H4 (cell line): ENCODE measurements at regions not wholly inside any gene's neighbourhood (a gene's known extent, or its start where the extent isn't known, plus 50 kb on each side); places are given as distances from the start of the nearest gene placed in this dataset.
"Not testable (repeated sequence)": the region's sequence is repeated elsewhere in the genome, so short reads cannot be mapped to it uniquely, and the experiment has no call there.

Experiments
- DNase-seq: peaks from one replicate; pipeline ENCODE4 v3.0.0-alpha.2; 2015; ENCODE audit warnings: low spot score

- DNase-seq, result no peak
These were observed 675.5 kb downstream of the NUP35 start for GRCh38 chr2:183799761-183800160.

- DNase-seq, result no peak
These were observed 679.4 kb downstream of the NUP35 start for GRCh38 chr2:183803596-183803995.

GRCh38 chr2:183807870-183808269 is 683.6 kb downstream of the NUP35 start:
- DNase-seq, result no peak

- no peak for DNase-seq
These were observed 685.2 kb downstream of the NUP35 start for GRCh38 chr2:183809404-183809803.

- no peak for DNase-seq
These were observed 687.0 kb downstream of the NUP35 start for GRCh38 chr2:183811281-183811680.

GRCh38 chr2:183812091-183812490 is 687.8 kb downstream of the NUP35 start:
- no peak for DNase-seq

GRCh38 chr2:183825710-183826109 is 701.5 kb downstream of the NUP35 start:
- DNase-seq, result no peak

GRCh38 chr2:183829931-183830330 is 705.7 kb downstream of the NUP35 start:
- no peak for DNase-seq

- DNase-seq, result no peak
These were observed 712.9 kb downstream of the NUP35 start for GRCh38 chr2:183837157-183837556.

GRCh38 chr2:183838295-183838694 is 714.1 kb downstream of the NUP35 start:
- DNase-seq, result no peak

GRCh38 chr2:183840061-183840584 is 715.9 kb downstream of the NUP35 start:
- no peak for DNase-seq

- not testable (repeated sequence) for DNase-seq
These were observed 725.6 kb downstream of the NUP35 start for GRCh38 chr2:183849826-183850225.

- no peak for DNase-seq
These were observed 734.9 kb downstream of the NUP35 start for GRCh38 chr2:183859129-183859528.

- peak; percentile 22 for DNase-seq
These were observed 731.7 kb upstream of the ZNF804A start for GRCh38 chr2:183866666-183867065.

- DNase-seq, result no peak
These were observed 731.1 kb upstream of the ZNF804A start for GRCh38 chr2:183867206-183867605.

GRCh38 chr2:183868153-183868552 is 730.2 kb upstream of the ZNF804A start:
- no peak for DNase-seq

GRCh38 chr2:183868707-183869106 is 729.6 kb upstream of the ZNF804A start:
- no peak for DNase-seq

GRCh38 chr2:183872131-183872530 is 726.2 kb upstream of the ZNF804A start:
- DNase-seq, result no peak

GRCh38 chr2:183881978-183882377 is 716.4 kb upstream of the ZNF804A start:
- no peak for DNase-seq

- DNase-seq, result no peak
These were observed 705.9 kb upstream of the ZNF804A start for GRCh38 chr2:183892315-183892941.

GRCh38 chr2:183898641-183899040 is 699.7 kb upstream of the ZNF804A start:
- no peak for DNase-seq

GRCh38 chr2:183901931-183902330 is 696.4 kb upstream of the ZNF804A start:
- DNase-seq, result no peak

- no peak for DNase-seq
These were observed 695.3 kb upstream of the ZNF804A start for GRCh38 chr2:183903026-183903425.

- not testable (repeated sequence) for DNase-seq
These were observed 682.3 kb upstream of the ZNF804A start for GRCh38 chr2:183916041-183916440.
